Colonic mucosa (tissue), 4 donors: ENCODE measurements at regions not wholly inside any gene's neighbourhood (a gene's known extent, or its start where the extent isn't known, plus 50 kb on each side); places are given as distances from the start of the nearest gene placed in this dataset.

Experiments used
- DNase-seq: peaks from one replicate; pipeline ENCODE4 v3.0.0-alpha.2; 2020
- H3K27ac ChIP-seq: fragments of 200-600 bp; one replicate; pipeline ENCODE4 v1.8.0; 2021
- H3K27me3 ChIP-seq: fragments of 200-600 bp; one replicate; pipeline ENCODE4 v1.8.0; 2021
- H3K36me3 ChIP-seq: fragments of 200-600 bp; one replicate; pipeline ENCODE4 v1.8.0; 2021
- H3K4me1 ChIP-seq: fragments of 200-600 bp; one replicate; pipeline ENCODE4 v1.8.0; 2021; ENCODE audit warnings: mild to moderate bottlenecking
- H3K4me3 ChIP-seq: fragments of 200-600 bp; one replicate; pipeline ENCODE4 v1.8.0; 2021
- H3K9ac ChIP-seq, 2 donors: one replicate each; pipeline ENCODE4 v1.7.0; 2013; ENCODE audit warnings: control low read depth in 2 of 2, low read depth in 2 of 2, low read length in 2 of 2
- H3K9me3 ChIP-seq: fragments of 200-600 bp; one replicate; pipeline ENCODE4 v1.8.0; 2021
- intact Hi-C: fragments of 100-400 bp; cut with DNase I; formaldehyde crosslinking; loops from one replicate; pipeline ENCODE4 v1.14.1; 2022
- TF ChIP-seq, protein P1 (sequence below): fragments of 200-600 bp; IDR thresholded peaks from one replicate; pipeline ENCODE4 v1.8.0; 2022; ENCODE audit warnings: antibody characterized with exemption, mild to moderate bottlenecking
- donor health status: healthy.
- donor health status: DM: no; HTN: no; CAD: no.
- donor health status: DM: no; HTN: no; CAD: no.

GRCh38 chr15:36332896-36333295 lies 246.5 kb upstream of the CDIN1 start:
- no peak overlapping the region for H3K27ac ChIP-seq
- no peaks in the 10 kb centered on the region for H3K9me3 ChIP-seq
- H3K4me1 ChIP-seq, result no peaks in the 10 kb centered on the region
- no peaks in the 10 kb centered on the region for H3K36me3 ChIP-seq
- no peak overlapping the region for H3K9ac ChIP-seq
- no peak overlapping the region for H3K4me3 ChIP-seq
- intact Hi-C loops, result no loop called here
- TF ChIP-seq, protein P1, sequence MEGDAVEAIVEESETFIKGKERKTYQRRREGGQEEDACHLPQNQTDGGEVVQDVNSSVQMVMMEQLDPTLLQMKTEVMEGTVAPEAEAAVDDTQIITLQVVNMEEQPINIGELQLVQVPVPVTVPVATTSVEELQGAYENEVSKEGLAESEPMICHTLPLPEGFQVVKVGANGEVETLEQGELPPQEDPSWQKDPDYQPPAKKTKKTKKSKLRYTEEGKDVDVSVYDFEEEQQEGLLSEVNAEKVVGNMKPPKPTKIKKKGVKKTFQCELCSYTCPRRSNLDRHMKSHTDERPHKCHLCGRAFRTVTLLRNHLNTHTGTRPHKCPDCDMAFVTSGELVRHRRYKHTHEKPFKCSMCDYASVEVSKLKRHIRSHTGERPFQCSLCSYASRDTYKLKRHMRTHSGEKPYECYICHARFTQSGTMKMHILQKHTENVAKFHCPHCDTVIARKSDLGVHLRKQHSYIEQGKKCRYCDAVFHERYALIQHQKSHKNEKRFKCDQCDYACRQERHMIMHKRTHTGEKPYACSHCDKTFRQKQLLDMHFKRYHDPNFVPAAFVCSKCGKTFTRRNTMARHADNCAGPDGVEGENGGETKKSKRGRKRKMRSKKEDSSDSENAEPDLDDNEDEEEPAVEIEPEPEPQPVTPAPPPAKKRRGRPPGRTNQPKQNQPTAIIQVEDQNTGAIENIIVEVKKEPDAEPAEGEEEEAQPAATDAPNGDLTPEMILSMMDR, result no peak
- no peaks in the 10 kb centered on the region for H3K27me3 ChIP-seq
- no peak for DNase-seq

GRCh38 chr15:36334059-36334458 lies 245.4 kb upstream of the CDIN1 start:
- TF ChIP-seq, protein P1, result no peak
- Histone ChIP-seq H3K27me3 (no peaks in the 10 kb centered on the region), H3K4me3 (no peak overlapping the region), H3K4me1 (no peaks in the 10 kb centered on the region), H3K36me3 (no peaks in the 10 kb centered on the region), H3K27ac (no peak overlapping the region), H3K9me3 (no peaks in the 10 kb centered on the region), H3K9ac (no peak overlapping the region)
- no peak for DNase-seq
- intact Hi-C loops, result no loop called here

- H3K27me3 ChIP-seq, result no peaks in the 10 kb centered on the region
- TF ChIP-seq, protein P1, result no peak
- H3K27ac ChIP-seq, result no peak overlapping the region
- DNase-seq, result no peak
- no peak overlapping the region for H3K9ac ChIP-seq
- H3K4me3 ChIP-seq, result no peak overlapping the region
- no peaks in the 10 kb centered on the region for H3K9me3 ChIP-seq
- H3K4me1 ChIP-seq, result no peaks in the 10 kb centered on the region
- intact Hi-C loops, result no loop called here
- H3K36me3 ChIP-seq, result no peaks in the 10 kb centered on the region
Measured at GRCh38 chr15:36335224-36335623, 244.2 kb upstream of the CDIN1 start.

- TF ChIP-seq, protein P1, result no peak
Measured at GRCh38 chr15:36335659-36336058, 243.8 kb upstream of the CDIN1 start.

GRCh38 chr15:36344887-36345286 lies 234.5 kb upstream of the CDIN1 start:
- Histone ChIP-seq H3K27me3 (no peaks in the 10 kb centered on the region), H3K4me1 (no peaks in the 10 kb centered on the region), H3K36me3 (no peaks in the 10 kb centered on the region), H3K4me3 (no peak overlapping the region), H3K9ac (no peak overlapping the region), H3K27ac (no peak overlapping the region), H3K9me3 (no peaks in the 10 kb centered on the region)
- TF ChIP-seq, protein P1, result no peak
- intact Hi-C loops, result no loop called here
- DNase-seq, result no peak

More at GRCh38 chr15:36335659-36336058, 243.8 kb upstream of the CDIN1 start:
- H3K4me1 ChIP-seq, result no peaks in the 10 kb centered on the region
- H3K4me3 ChIP-seq, result no peak overlapping the region
- intact Hi-C loops, result no loop called here
- no peaks in the 10 kb centered on the region for H3K36me3 ChIP-seq
- no peak for DNase-seq
- H3K9me3 ChIP-seq, result no peaks in the 10 kb centered on the region
- no peak overlapping the region for H3K9ac ChIP-seq
- H3K27ac ChIP-seq, result no peak overlapping the region
- no peaks in the 10 kb centered on the region for H3K27me3 ChIP-seq
